Prostate gland (tissue), 2 donors: ENCODE measurements at regions not wholly inside any gene's neighbourhood (a gene's known extent, or its start where the extent isn't known, plus 50 kb on each side); places are given as distances from the start of the nearest gene placed in this dataset.

ENCODE experiments used
- POLR2A ChIP-seq: fragments of 450-650 bp; IDR thresholded peaks from one replicate; pipeline ENCODE4 v1.6.1; 2016; ENCODE audit warnings: antibody characterized with exemption, mild to moderate bottlenecking
- POLR2AphosphoS5 ChIP-seq: sonication (generic); formaldehyde crosslinking; IDR thresholded peaks from one replicate; pipeline ENCODE4 v1.6.1; 2017; ENCODE audit warnings: antibody characterized with exemption
- TF ChIP-seq, protein P1 (sequence below), 4 experiments: fragments of 200-600 bp in 2 of 4; fragments of 450-650 bp in 2 of 4; sonication (generic) in 2 of 4; IDR thresholded peaks; 1 replicate in 3 of 4; 2 replicates in 1 of 4; pipeline ENCODE4 v1.5.1; 2016 to 2019; ENCODE audit warnings: antibody characterized with exemption in 4 of 4, mild to moderate bottlenecking in 2 of 4, moderate library complexity in 2 of 4

DNA sequence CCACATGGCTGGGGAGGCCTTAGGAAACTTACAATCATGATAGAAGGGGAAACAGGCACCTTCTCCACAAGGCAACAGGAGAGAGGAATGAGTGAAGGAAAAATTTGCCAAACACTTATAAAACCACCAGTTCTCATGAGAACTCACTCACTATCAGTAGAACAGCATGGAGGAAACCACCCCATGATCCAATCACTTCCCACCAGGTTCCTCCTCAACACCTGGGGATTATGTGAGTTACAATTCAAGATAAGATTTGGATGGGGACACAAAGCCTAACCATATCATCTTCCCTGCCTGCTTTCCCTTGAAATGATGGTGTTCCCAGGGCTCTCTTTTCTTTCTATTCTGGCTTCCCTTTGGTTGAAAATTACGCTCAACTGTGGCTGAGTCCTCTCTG is 262.7 kb upstream of the HABP2 start:
- TF ChIP-seq POLR2AphosphoS5 (no peak), POLR2A (no peak)
- TF ChIP-seq, protein P1, sequence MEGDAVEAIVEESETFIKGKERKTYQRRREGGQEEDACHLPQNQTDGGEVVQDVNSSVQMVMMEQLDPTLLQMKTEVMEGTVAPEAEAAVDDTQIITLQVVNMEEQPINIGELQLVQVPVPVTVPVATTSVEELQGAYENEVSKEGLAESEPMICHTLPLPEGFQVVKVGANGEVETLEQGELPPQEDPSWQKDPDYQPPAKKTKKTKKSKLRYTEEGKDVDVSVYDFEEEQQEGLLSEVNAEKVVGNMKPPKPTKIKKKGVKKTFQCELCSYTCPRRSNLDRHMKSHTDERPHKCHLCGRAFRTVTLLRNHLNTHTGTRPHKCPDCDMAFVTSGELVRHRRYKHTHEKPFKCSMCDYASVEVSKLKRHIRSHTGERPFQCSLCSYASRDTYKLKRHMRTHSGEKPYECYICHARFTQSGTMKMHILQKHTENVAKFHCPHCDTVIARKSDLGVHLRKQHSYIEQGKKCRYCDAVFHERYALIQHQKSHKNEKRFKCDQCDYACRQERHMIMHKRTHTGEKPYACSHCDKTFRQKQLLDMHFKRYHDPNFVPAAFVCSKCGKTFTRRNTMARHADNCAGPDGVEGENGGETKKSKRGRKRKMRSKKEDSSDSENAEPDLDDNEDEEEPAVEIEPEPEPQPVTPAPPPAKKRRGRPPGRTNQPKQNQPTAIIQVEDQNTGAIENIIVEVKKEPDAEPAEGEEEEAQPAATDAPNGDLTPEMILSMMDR (IDR thresholded peaks at IDR 0.05): no peak
